ENCODE measurements at regions not wholly inside any gene's neighbourhood (a gene's known extent, or its start where the extent isn't known, plus 50 kb on each side); places are given as distances from the start of the nearest gene placed in this dataset.

DNA sequence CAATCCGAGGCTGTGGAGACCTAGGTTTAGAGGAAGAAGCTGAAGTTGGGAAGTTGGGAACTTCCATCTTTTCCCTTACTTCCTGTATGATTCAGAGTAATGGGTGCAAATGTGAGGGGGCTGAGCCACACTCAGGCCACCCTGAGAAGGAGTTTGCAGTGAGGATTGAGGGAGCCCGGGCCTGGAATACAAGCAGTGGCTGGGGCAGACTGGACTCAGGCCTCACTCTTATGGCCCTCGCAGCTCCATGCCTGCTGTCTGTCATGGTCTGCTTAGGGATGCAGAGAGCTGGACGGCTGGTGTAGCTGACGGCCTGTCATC, 73.7 kb upstream of the RAB4A start:
- intact Hi-C loops (cut with micrococcal nuclease) = no loop called here

DNA sequence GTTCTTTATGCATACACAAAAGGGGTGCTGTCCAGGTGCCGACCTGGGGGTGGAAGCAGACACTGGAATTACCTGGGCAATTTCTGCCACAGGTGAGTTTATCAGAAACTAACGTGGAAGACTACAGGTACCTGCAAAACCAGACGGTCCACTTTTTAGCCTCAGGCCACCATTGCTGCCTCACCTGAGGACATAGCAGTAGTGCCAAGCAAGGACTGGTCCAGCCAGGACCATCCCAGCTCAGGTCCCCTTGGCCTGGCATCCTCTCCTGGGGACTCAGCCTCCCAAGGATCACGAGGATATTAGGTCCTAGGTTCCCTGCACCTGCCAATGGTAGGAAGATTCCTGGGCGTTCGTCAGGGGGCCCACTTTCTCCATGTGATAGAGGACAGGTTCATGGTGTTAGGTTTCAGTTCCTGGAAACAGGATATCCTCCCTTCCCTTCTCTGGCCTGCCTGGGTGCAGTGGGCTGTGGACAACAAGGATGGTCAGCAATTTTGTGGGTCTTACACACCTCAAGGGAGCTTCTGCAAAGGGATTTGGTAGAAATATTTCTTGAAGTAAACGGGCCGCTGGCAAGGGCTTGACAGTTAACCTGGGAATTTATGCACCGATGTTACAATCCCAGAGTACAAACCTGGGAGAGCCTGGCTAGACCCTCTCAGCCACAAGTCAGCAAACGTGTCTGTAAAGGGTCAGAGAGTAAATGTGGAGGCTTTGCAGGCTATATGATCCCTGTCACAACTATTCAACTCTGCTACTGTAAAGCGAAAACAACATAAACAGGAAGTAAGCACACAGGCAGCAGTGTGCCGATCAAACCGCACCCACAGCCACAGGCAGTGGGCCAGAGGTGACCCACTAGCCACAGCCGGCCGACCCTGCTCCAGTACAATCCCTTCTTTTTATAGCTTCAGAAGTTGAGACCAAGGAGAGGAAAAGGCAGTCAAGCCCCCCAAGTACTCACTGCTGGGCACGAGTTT, 71.4 kb upstream of the RAB4A start:
- intact Hi-C loops (cut with micrococcal nuclease) = no loop called here

DNA sequence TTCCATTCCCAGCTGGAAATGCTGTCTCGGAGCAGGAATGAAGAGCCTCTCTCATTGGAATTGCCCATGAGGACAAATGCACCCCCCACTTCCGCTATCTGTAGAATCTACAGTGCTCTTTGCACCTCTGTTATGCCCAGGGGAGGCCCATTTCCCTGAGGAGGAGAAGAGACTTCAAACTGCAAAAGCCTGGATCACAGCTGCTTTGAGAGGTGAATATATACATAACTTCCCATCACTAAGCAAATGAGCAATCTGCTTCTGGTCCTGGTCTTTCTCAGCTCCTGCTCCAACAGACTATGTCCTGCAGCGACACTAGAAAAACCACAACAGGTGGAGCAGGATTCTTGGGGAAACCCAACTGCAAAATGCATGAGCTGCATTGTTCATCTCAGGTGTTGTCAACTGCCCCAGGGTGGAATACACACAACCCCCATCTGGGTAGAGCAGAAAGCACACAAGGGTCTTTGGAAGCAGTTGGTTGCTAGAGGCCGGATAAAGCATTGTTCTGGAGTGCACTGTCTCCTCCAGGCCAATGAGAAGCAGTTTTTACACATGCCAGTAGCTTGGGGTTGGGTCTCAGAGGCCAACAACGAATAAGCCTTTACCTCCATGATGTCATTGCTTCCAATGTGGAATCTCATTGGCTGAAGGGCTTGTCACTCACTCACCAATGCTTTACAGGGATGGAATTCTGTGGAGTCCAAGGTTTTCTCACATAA, 67.7 kb upstream of the RAB4A start:
- intact Hi-C loops (cut with micrococcal nuclease) = no loop called here

DNA sequence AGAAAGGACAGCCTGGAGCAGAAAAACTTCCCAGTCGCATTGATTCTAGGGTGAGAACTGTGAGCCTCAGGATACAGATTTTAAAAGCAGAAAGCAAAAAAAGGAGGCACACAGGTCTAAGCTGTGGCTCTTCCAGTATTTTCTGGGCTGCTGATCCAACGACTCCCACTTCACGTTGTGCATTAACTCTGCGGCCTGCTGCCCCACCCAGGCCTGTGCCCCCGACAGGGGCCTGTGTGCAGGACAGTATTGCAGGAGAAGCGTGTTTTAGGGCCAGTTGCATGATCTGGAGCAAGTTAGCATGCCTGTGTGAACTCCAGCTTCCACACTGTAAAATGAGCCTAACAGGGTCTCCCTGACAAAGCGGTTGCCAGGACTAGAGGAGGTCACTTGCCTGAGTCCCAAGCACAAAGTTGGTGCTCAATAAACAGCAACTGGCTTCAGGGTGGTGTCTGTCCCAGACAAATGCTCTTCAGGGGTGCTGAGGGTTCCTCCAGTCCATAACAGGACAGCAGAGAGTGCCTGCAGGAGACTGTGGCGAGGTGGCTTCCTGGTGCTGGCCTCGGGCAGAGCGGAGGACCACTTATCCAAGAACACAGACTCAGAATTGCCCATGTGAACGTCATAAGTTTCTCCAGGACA, 66.8 kb upstream of the RAB4A start:
- intact Hi-C loops (cut with micrococcal nuclease) = no loop called here

DNA sequence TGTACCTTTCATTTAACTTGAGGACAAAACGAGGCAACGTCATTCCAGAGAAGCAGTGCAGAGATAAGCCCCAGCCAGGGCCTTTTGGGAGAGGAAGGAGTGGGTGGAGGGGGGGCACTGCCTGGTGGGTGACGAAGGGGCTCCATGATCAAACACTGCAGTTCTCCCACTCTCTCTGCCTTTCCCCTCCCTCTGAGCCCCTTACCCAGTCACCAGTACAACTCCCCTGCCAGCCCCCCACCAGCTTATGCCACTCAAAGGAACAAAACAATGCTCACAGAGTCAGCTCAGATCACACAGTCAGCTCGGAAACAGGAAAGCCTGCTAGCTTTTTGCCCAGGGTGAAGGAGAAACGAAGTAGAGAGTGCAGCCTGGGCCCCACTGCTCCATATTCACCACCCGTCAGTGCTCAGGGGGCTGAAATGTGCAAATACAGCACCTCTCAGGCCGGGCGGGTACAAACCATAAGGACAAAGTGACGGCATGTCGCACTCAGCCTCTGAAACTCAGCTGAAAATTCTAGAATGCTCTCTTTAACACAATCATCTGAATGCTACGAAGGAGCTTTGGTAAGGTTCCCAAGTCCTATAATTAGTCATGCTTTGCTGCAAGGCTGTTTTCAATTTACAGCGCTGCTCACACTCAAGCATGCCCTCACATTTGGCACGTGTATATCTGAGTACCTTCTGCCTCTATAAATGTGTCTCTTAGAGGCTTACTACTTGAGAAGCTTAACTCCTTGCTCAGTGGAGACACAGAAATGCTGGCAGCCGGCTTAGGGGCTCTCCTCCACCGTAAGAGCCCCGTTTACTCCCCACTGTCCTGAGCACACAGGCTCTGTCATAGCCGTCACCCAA, 65.8 kb upstream of the RAB4A start:
- intact Hi-C loops (cut with micrococcal nuclease) = no loop called here

DNA sequence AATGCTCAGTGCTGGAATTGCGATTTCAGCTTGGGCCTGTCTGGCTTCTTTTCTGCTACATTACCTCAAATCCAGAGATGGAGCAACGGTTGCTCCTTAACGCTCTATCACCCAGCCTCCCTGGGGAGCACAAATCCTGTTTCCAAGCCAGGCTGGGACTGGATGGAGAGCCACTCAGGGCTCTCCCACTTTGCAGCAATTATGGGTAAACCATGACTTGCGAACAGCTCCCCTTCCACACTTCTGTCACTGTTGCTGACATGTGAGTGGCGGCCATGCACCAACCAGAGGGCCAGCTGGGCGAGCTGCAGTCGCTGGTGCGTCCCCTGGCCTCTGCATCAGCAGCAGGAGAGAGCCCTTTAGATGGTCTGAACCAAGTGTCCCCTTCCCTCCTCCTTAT, 65.1 kb upstream of the RAB4A start:
- intact Hi-C loops (cut with micrococcal nuclease) = no loop called here

DNA sequence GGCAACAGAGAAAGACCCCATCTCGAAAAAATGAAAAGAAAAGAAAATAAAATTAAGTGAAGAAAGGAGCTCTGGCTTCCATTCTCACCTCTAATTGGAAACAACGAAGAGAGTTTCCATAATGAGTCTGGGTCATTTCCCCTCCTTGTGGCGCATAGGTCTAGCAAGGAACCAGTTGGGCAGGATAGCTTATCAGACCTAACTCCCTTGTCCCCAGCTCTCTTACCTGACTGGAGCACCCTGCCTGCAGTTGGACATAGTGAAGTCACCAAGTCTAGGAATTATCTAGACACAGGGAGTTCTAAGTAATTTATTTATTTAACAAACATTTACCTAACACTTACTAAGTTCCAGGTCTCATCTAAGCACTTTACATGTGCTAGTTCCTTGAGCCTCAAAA, 63.0 kb upstream of the RAB4A start:
- intact Hi-C loops (cut with micrococcal nuclease) = no loop called here

DNA sequence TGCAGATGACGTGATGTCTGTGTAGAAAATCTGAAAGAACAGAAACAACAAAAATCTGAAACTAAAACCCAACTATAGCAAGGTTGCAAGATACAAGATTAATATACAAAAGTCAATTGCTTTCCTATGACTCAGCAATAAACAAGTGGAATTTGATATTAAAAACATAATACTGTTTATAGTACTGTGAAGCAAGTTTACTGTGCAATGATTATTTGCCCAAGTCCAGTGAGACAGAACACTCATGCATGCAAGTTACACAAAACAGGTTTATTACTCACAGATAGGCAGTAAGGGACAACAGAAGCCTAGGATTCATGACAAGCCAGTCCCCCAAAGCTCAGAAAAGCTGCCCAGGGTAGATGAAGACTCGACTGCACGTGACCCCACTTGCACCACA, 62.4 kb upstream of the RAB4A start:
- intact Hi-C loops (cut with micrococcal nuclease) = no loop called here

DNA sequence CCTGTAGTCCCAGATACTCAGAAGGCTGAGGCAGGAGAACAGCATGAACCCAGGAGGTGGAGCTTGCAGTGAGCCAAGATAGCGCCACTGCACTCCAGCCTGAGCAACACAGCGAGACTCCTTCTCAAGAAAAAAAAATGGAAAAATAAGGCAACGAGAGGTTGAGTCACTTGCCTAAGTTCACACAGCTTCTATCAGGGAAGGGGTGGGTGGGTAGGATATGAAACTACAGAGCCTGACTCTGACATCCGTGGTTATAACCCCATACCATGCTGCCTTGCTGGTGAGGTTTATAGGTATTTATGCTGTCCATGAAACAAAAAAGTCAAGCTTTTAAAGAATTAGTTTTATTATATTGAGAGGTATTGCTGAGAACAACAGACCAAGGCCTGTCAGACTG, 61.5 kb upstream of the RAB4A start:
- intact Hi-C loops (cut with micrococcal nuclease) = no loop called here

DNA sequence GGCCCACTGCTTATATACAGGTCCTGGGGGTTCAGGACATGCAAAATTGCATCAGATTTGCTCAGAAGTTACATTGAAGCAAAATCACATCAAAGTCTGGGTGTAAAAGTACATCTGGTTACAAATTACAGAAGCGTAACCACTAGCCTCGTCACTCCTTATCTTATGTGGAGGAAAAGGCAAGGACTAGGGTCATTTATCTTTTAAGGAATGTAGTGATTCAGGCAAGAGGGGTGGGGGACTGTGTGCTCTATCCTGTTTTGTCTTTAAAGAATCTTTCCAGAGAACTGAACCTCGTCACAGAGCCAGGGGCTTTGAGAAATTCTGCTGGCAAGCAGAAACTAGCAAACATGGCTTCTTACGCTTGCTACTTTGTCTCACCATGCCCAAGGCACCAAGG, 61.1 kb upstream of the RAB4A start:
- intact Hi-C loops (cut with micrococcal nuclease) = no loop called here

DNA sequence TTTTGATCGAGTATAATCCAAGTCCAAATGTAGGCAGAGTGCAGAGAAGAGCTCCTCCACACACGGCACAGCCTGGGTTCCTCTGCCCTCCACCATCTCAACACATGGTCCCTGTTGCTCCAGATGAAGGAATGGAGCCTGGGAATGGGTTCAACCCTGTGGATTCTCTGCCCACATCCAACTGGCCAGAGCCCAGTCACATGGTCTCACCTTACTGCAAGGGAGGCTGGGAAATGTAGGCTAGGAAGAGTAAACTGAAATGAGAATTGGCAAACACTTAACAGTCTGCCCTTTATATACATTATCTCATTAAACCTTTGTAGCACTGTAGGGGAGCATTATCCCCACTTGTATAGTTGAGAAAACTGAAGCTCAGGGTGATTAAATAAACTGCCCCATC, 60.1 kb upstream of the RAB4A start:
- intact Hi-C loops (cut with micrococcal nuclease) = no loop called here

DNA sequence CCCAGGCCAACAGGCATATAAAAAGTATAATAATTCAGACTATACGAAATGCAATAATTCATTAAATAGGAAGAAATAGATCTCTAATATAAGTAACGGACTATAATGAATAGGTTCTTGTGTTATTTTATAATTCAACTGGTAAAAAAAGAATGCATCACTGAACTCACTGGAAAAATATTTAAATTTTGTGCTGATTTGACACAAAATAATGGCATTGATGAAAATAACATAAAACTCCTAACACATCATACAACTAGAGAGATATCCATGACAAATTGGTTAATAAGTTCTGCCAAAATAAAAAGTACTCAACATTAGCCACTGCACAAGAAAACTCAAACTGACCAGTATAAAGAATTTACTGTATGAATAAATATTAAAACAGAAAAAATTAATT, 57.1 kb upstream of the RAB4A start:
- intact Hi-C loops (cut with micrococcal nuclease) = no loop called here

DNA sequence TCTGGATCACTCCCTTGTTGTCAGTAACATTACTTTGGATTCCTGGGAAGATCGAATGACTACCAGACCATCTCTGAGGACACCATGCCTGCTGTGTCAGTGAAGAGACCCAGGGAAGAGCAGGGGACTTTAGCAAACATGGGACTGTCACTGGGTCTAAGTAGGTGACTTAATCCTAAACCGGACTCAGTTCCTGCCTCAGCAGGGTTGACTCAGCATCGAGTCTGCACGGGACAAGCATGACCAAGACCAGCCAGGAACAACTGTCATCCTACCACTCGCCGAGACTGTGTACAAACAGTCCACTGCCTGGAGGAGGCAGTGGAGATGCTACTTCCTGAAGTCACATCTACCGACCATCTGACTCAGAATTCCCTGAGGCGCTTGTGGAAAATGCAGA, 53.2 kb upstream of the RAB4A start:
- intact Hi-C loops (cut with micrococcal nuclease) = no loop called here

DNA sequence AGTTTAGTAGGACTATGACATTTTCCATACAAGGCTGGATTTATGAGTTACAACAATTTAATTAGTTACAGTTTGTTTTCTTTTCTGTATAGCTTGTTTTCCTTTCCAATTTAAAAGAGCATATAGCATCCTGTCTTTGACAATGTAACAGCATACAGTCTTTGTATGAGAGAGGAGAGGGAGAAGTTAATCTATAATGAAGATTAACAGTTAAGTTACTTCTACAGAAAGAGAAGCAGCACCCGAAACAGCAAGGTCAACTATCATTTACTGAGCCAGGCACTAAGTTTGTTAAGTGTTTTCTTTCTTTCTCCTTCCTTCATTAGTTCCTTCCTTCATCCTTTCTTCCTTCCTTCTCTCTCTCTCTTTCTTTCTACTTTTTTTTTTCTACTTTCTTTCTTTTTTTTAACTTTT, 52.3 kb upstream of the RAB4A start:
- intact Hi-C loops (cut with micrococcal nuclease) = no loop called here

DNA sequence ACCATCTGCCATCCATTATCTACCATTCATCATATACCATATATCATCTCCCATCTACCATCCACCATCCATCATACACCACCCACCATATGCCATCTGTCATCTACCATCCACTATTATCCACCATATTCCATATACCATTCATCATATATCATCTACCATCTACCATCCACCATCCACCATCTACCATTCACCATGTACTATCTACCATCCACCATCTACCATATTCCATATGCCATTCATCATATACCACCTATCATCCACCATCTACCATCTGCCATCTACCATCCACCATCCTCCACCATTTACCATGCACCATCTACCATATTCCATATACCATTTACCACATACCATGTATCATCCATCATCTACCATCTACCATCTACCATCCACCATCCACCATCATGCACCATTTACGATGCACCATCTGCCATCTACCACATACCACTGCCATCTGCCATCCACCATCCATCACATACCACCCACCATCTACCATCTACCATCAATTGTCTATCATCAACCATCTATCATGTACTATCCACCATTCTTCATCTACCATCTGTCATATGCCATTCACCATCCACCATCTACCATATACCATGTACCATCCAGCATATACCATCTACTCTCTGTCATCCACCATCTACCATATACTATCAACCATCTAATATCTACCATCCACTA, 50.6 kb upstream of the RAB4A start:
- intact Hi-C loops (cut with micrococcal nuclease) = no loop called here

DNA sequence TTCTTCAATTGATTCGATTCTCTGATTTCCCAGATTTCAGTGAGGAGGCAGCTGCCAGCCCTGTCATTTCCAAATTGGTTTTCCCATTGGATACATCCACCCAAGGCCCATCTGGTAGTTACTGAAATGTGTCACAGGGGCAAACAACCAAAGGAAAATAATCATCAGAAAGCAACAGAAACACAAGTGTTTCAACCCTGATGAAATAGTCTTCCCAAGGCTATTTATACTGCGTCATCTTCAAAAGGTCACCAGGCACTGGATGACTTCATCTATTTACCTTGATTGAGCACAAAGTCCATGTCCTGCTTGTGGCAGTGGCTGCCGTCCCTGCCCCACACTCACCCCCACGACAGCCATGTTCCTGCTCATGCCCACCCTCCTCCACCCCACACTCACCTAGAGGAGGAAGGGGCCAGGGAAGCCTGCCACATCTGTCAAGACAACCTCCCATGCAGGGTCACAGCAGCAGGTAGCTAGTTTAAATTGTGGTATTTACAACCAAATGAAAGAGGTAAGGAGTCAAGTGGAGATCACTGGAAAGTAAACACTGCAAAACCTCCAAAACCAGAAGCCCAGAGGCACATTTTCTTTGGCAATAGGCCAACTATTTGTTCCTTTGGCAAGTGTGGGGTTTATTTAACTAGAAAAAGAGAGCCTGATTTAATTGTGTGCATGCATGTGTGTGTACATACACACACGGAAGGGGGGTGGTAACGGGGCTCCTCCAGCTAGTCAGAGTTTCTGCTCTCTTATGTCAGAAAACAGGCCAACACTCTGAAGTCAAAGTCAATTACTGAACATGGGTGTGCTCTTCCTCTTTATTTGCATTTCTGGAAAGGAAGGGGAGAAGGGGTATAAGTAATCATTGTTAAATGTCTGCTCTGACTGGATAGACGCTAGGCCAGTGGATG, 49.5 kb upstream of the RAB4A start:
- intact Hi-C loops (cut with micrococcal nuclease) = no loop called here
